Thyroid gland (tissue), 4 donors: ENCODE measurements at regions not wholly inside any gene's neighbourhood (a gene's known extent, or its start where the extent isn't known, plus 50 kb on each side); places are given as distances from the start of the nearest gene placed in this dataset.

Experiments
- DNase-seq, 2 donors: peaks; one replicate each; pipeline ENCODE4 v3.0.0-alpha.2; 2019
- H3K27ac ChIP-seq, 3 donors: fragments of 200-600 bp; sonication (generic); 1 replicate in 2 of 3; 2 replicates in 1 of 3; pipeline ENCODE4 v1.5.1; 2016 to 2019; ENCODE audit warnings: mild to moderate bottlenecking in 1 of 3, moderate library complexity in 1 of 3
- H3K27me3 ChIP-seq: fragments of 200-600 bp; sonication (generic); one replicate; pipeline ENCODE4 v1.5.1; 2019
- H3K36me3 ChIP-seq, 2 donors: fragments of 200-600 bp; sonication (generic); one replicate each; pipeline ENCODE4 v1.5.1; 2016 to 2019
- H3K4me1 ChIP-seq, 2 donors: fragments of 200-600 bp; sonication (generic); one replicate each; pipeline ENCODE4 v1.5.1; 2017 to 2019
- H3K4me3 ChIP-seq, 3 donors: fragments of 200-600 bp; sonication (generic); replicated peaks in 1 of 3; 1 replicate in 2 of 3; 2 replicates in 1 of 3; pipeline ENCODE4 v1.5.1; 2016; ENCODE audit warnings: mild to moderate bottlenecking in 1 of 3
- H3K9me3 ChIP-seq: fragments of 200-600 bp; sonication (generic); one replicate; pipeline ENCODE4 v1.5.1; 2017
- CTCF ChIP-seq, 6 experiments: fragments of 200-600 bp in 3 of 6; fragments of 450-650 bp in 3 of 6; sonication (generic) in 3 of 6; IDR thresholded peaks; one replicate each; pipeline ENCODE4 v1.5.1; 2016 to 2019; ENCODE audit warnings: antibody characterized with exemption in 6 of 6, mild to moderate bottlenecking in 2 of 6, inconsistent platforms in 1 of 6, moderate library complexity in 1 of 6
- POLR2A ChIP-seq, 2 donors: fragments of 450-650 bp; IDR thresholded peaks; one replicate each; pipeline ENCODE4 v1.6.1; 2017; ENCODE audit warnings: antibody characterized with exemption in 2 of 2, mild to moderate bottlenecking in 2 of 2, moderate library complexity in 1 of 2
- WGBS, 2 donors: methylation state at CpG; one replicate each; pipeline ENCODE4 v1.1.5; 2017; 5-methylcytosine and 5-hydroxymethylcytosine counted together
- intact Hi-C: fragments of 100-400 bp; cut with DNase I; formaldehyde crosslinking; loops from one replicate; pipeline ENCODE4 v1.15.1; 2023

- WGBS, 2 donors: 81 to 88% methylated on average over 27 of the region's 27 CpGs
- H3K4me3 ChIP-seq: no peak overlapping the region
- H3K9me3 ChIP-seq: no peaks in the 10 kb centered on the region
- H3K27ac ChIP-seq: no peak overlapping the region
- H3K4me1 ChIP-seq: no peaks in the 10 kb centered on the region
- intact Hi-C loops: no loop called here
- H3K27me3 ChIP-seq: no peaks in the 10 kb centered on the region
- DNase-seq: peak in 1 of 2 donors; percentile 44
- H3K36me3 ChIP-seq: peaks cover 0 to 4% of the 10 kb centered on the region in 2 donors
- TF ChIP-seq POLR2A (IDR thresholded peaks at IDR 0.05) (no peak), CTCF (IDR thresholded peaks at IDR 0.05) (no peak)
Observed at GRCh38 chr3:11705049-11705448, 61.3 kb upstream of the VGLL4 start.

GRCh38 chr3:11703146-11703545 is 59.4 kb upstream of the VGLL4 start:
- 91% methylated on average over 4 of the region's 4 CpGs for WGBS, 2 donors
- H3K9me3 ChIP-seq: no peaks in the 10 kb centered on the region
- H3K27ac ChIP-seq: no peak overlapping the region
- no peaks in the 10 kb centered on the region for H3K4me1 ChIP-seq
- peaks cover 0 to 4% of the 10 kb centered on the region in 2 donors for H3K36me3 ChIP-seq
- no peak overlapping the region for H3K4me3 ChIP-seq
- DNase-seq: no peak
- no peak for TF ChIP-seq POLR2A (IDR thresholded peaks at IDR 0.05)
- TF ChIP-seq CTCF (IDR thresholded peaks at IDR 0.05): no peak
- no peaks in the 10 kb centered on the region for H3K27me3 ChIP-seq
- intact Hi-C loops: no loop called here

- no peaks in the 10 kb centered on the region for H3K4me1 ChIP-seq
- TF ChIP-seq CTCF (IDR thresholded peaks at IDR 0.05): no peak
- no peak for TF ChIP-seq POLR2A (IDR thresholded peaks at IDR 0.05)
- intact Hi-C loops: no loop called here
- WGBS, 2 donors: 95% methylated on average over 2 of the region's 2 CpGs
- no peaks in the 10 kb centered on the region for H3K27me3 ChIP-seq
- H3K36me3 ChIP-seq: peaks cover 0 to 4% of the 10 kb centered on the region in 2 donors
- H3K27ac ChIP-seq: no peak overlapping the region
- no peak for DNase-seq
- no peaks in the 10 kb centered on the region for H3K9me3 ChIP-seq
- H3K4me3 ChIP-seq: no peak overlapping the region
Observed at GRCh38 chr3:11699083-11699427, 55.3 kb upstream of the VGLL4 start.

- 96 to 97% methylated on average over 7 of the region's 7 CpGs for WGBS, 2 donors
- no peak overlapping the region for H3K27ac ChIP-seq
- H3K4me1 ChIP-seq: no peaks in the 10 kb centered on the region
- DNase-seq: no peak
- TF ChIP-seq CTCF (IDR thresholded peaks at IDR 0.05) (no peak), POLR2A (IDR thresholded peaks at IDR 0.05) (no peak)
- H3K36me3 ChIP-seq: peaks cover 0 to 4% of the 10 kb centered on the region in 2 donors
- intact Hi-C loops: no loop called here
- no peak overlapping the region for H3K4me3 ChIP-seq
- no peaks in the 10 kb centered on the region for H3K9me3 ChIP-seq
- no peaks in the 10 kb centered on the region for H3K27me3 ChIP-seq
Observed at GRCh38 chr3:11698326-11699082, 54.8 kb upstream of the VGLL4 start.

- H3K9me3 ChIP-seq: no peaks in the 10 kb centered on the region
- no peak for DNase-seq
- H3K27me3 ChIP-seq: no peaks in the 10 kb centered on the region
- TF ChIP-seq CTCF (IDR thresholded peaks at IDR 0.05) (no peak), POLR2A (IDR thresholded peaks at IDR 0.05) (no peak)
- H3K4me3 ChIP-seq: no peak overlapping the region
- H3K4me1 ChIP-seq: no peaks in the 10 kb centered on the region
- intact Hi-C loops: no loop called here
- H3K27ac ChIP-seq: no peak overlapping the region
- peaks cover 0 to 4% of the 10 kb centered on the region in 2 donors for H3K36me3 ChIP-seq
- 97 to 98% methylated on average over 2 of the region's 2 CpGs for WGBS, 2 donors
Observed at GRCh38 chr3:11697701-11698100, 54.0 kb upstream of the VGLL4 start.
